HCT116 (cell line): ENCODE measurements at regions not wholly inside any gene's neighbourhood (a gene's known extent, or its start where the extent isn't known, plus 50 kb on each side); places are given as distances from the start of the nearest gene placed in this dataset.

Experiments used
- ATAC-seq: fragments of 200-7000 bp; cut with Tn5 transposase; 2 replicates; pipeline ENCODE4 v1.9.1; 2020; ENCODE audit warnings: mild to moderate bottlenecking, moderate library complexity
- BruUV-seq: library from RNA; stranded (reverse); fragments of 400-500 nt; replicated peaks from 2 replicates; lab custom pipeline; 2021; lab: Mats Ljungman, UMichigan
- CTCF ChIA-PET: fragments of 300-600 bp; sonication (Branson Sonifier 250); formaldehyde crosslinking; loops from one replicate; lab custom pipeline; 2021; ENCODE audit warnings: antibody characterized with exemption; lab: Charles Lee
- POLR2A ChIA-PET: fragments of 300-600, 350-600 bp; sonication (Branson Sonifier 250); formaldehyde crosslinking; loops from one replicate; lab custom pipeline; 2021; ENCODE audit warnings: antibody characterized with exemption; lab: Charles Lee
- RAD21 ChIA-PET, 2 experiments: fragments of 300-600 bp; sonication (Branson Sonifier 250); formaldehyde crosslinking; loops; one replicate each; lab custom pipeline; 2023; ENCODE audit warnings: low total read pairs in 2 of 2; ENCODE audit not compliant: uncharacterized antibody in 2 of 2, unreplicated experiment in 2 of 2, low non-redundant PET in 1 of 2; lab: Charles Lee
- DNase-seq: peaks from one replicate; pipeline ENCODE4 v3.0.0-alpha.2; 2010; ENCODE audit warnings: low read depth, low spot score
- H2AFZ ChIP-seq: fragments of 200-600 bp; shearing (Covaris generic), sonication (generic); 2 replicates; pipeline ENCODE4 v1.6.1; 2017; ENCODE audit warnings: low read depth, mixed run types, mixed read lengths, antibody characterized with exemption, low read length; ENCODE audit not compliant: poor library complexity, severe bottlenecking
- H3K27ac ChIP-seq: 2 replicates; pipeline ENCODE4 v1.5.1; 2012; ENCODE audit warnings: low read depth, low read length
- H3K27me3 ChIP-seq: fragments of 200-600 bp; sonication (generic); 2 replicates; pipeline ENCODE4 v1.6.1; 2016; ENCODE audit warnings: mixed run types, low read length, mixed read lengths; ENCODE audit not compliant: insufficient read depth
- H3K36me3 ChIP-seq, 2 experiments: fragments of 200-500 bp in 1 of 2; fragments of 200-600 bp in 1 of 2; sonication (Bioruptor generic) in 1 of 2; sonication (generic) in 1 of 2; 2 replicates each; pipeline versions ENCODE4 v1.5.1 to v1.6.1; 2014 to 2016; ENCODE audit warnings: low read length in 2 of 2, inconsistent platforms in 1 of 2, mixed read lengths in 1 of 2, mixed run types in 1 of 2; ENCODE audit not compliant: insufficient read depth in 2 of 2, control insufficient read depth in 1 of 2
- H3K4me1 ChIP-seq, 2 experiments: fragments of 200-600 bp in 1 of 2; sonication (generic) in 1 of 2; 2 replicates each; pipeline versions ENCODE4 v1.5.1 to v1.6.1; 2012 to 2017; ENCODE audit warnings: low read length in 2 of 2, inconsistent platforms in 1 of 2, mild to moderate bottlenecking in 1 of 2, mixed read lengths in 1 of 2, mixed run types in 1 of 2, moderate library complexity in 1 of 2; ENCODE audit not compliant: insufficient read depth in 2 of 2, control insufficient read depth in 1 of 2
- H3K4me2 ChIP-seq: fragments of 200-600 bp; sonication (generic); 2 replicates; pipeline ENCODE4 v1.6.1; 2017; ENCODE audit warnings: mixed run types, low read length, mixed read lengths
- H3K4me3 ChIP-seq, 2 experiments: fragments of 200-600 bp in 1 of 2; sonication (generic) in 1 of 2; replicated peaks in 1 of 2; 2 replicates each; pipeline ENCODE4 v1.5.1; 2011 to 2016; ENCODE audit warnings: low read length in 2 of 2, control low read depth in 1 of 2, low read depth in 1 of 2, mild to moderate bottlenecking in 1 of 2, mixed read lengths in 1 of 2, mixed run types in 1 of 2
- H3K79me2 ChIP-seq: fragments of 200-600 bp; sonication (generic); 2 replicates; pipeline ENCODE4 v1.6.1; 2017; ENCODE audit warnings: mild to moderate bottlenecking, mixed run types, low read length, moderate library complexity, mixed read lengths; ENCODE audit not compliant: insufficient read depth
- H3K9ac ChIP-seq: fragments of 200-600 bp; sonication (generic); 2 replicates; pipeline ENCODE4 v1.6.1; 2016; ENCODE audit warnings: low read length, mixed read lengths
- H3K9me2 ChIP-seq: fragments of 200-600 bp; sonication (generic), shearing (Covaris generic); 2 replicates; pipeline ENCODE4 v1.6.1; 2017; ENCODE audit warnings: mixed run types, mild to moderate bottlenecking, moderate library complexity; ENCODE audit not compliant: insufficient read depth
- H3K9me3 ChIP-seq, 2 experiments: fragments of 200-500 bp in 1 of 2; fragments of 200-600 bp in 1 of 2; sonication (Bioruptor generic) in 1 of 2; sonication (generic) in 1 of 2; 2 replicates each; pipeline ENCODE4 v1.6.1; 2014 to 2017; ENCODE audit warnings: low read length in 2 of 2, mixed read lengths in 2 of 2, inconsistent platforms in 1 of 2, low read depth in 1 of 2, mild to moderate bottlenecking in 1 of 2, mixed run types in 1 of 2, moderate library complexity in 1 of 2; ENCODE audit not compliant: control insufficient read depth in 1 of 2, insufficient read depth in 1 of 2
- H4K20me1 ChIP-seq: fragments of 200-600 bp; sonication (generic), shearing (Covaris generic); 2 replicates; pipeline ENCODE4 v1.6.1; 2017; ENCODE audit warnings: mixed run types, mild to moderate bottlenecking, moderate library complexity; ENCODE audit not compliant: insufficient read depth
- CBX3 ChIP-seq: IDR thresholded peaks from 2 replicates; pipeline ENCODE4 v1.6.1; 2012; ENCODE audit warnings: low read depth
- ELF1 ChIP-seq: IDR thresholded peaks from 2 replicates; pipeline ENCODE4 v1.6.1; 2012; ENCODE audit warnings: low read depth, borderline replicate concordance
- EZH2phosphoT487 ChIP-seq: fragments of 200-600 bp; IDR thresholded peaks from 2 replicates; pipeline ENCODE4 v1.6.1; 2018; ENCODE audit warnings: antibody characterized with exemption, borderline replicate concordance
- FOSL1 ChIP-seq: IDR thresholded peaks from 2 replicates; pipeline ENCODE4 v1.6.1; 2012; ENCODE audit warnings: low read depth
- JUND ChIP-seq: IDR thresholded peaks from 2 replicates; pipeline ENCODE4 v1.6.1; 2012
- MAX ChIP-seq: IDR thresholded peaks from 2 replicates; pipeline ENCODE4 v1.6.1; 2012
- POLR2A ChIP-seq: IDR thresholded peaks from 2 replicates; pipeline ENCODE4 v1.7.0; 2011; ENCODE audit warnings: borderline replicate concordance; ENCODE audit not compliant: insufficient read depth, insufficient read length; ENCODE audit errors: extremely low read depth
- POLR2AphosphoS5 ChIP-seq: IDR thresholded peaks from 2 replicates; pipeline ENCODE4 v1.6.1; 2011; ENCODE audit warnings: mild to moderate bottlenecking, low read depth, low read length, moderate library complexity
- RAD21 ChIP-seq: IDR thresholded peaks from 2 replicates; pipeline ENCODE4 v1.6.1; 2012; ENCODE audit warnings: low read depth, mild to moderate bottlenecking
- SIN3A ChIP-seq: IDR thresholded peaks from 2 replicates; pipeline ENCODE4 v1.6.1; 2012; ENCODE audit warnings: low read depth
- SP1 ChIP-seq: IDR thresholded peaks from 2 replicates; pipeline ENCODE4 v1.6.1; 2012; ENCODE audit warnings: low read depth
- SRF ChIP-seq: IDR thresholded peaks from 2 replicates; pipeline ENCODE4 v1.6.1; 2012; ENCODE audit warnings: low read depth
- TCF7L2 ChIP-seq: IDR thresholded peaks from 2 replicates; pipeline ENCODE4 v1.7.0; 2011; ENCODE audit warnings: borderline replicate concordance, inconsistent platforms; ENCODE audit not compliant: insufficient read depth, insufficient read length; ENCODE audit errors: extremely low read depth
- YY1 ChIP-seq: IDR thresholded peaks from 2 replicates; pipeline ENCODE4 v1.6.1; 2011; ENCODE audit warnings: low read length, low read depth, moderate library complexity, mild to moderate bottlenecking; ENCODE audit not compliant: insufficient replicate concordance; ENCODE audit errors: extremely low read depth
- ZNF274 ChIP-seq: fragments of 200-500 bp; sonication (Bioruptor generic); IDR thresholded peaks from 2 replicates; pipeline ENCODE4 v1.6.1; 2014; ENCODE audit warnings: mild to moderate bottlenecking, low read depth, low read length, inconsistent platforms
- intact Hi-C: fragments of 100-400 bp; cut with micrococcal nuclease; formaldehyde crosslinking; loops from 2 replicates; pipeline ENCODE4 v1.10.0; 2022
- TF ChIP-seq, protein P1 (sequence below): IDR thresholded peaks from 2 replicates; pipeline ENCODE4 v1.6.1; 2012
- TF ChIP-seq, protein P2 (sequence below): IDR thresholded peaks from 2 replicates; pipeline ENCODE4 v1.6.1; 2011; ENCODE audit warnings: mild to moderate bottlenecking, low read length, moderate library complexity; ENCODE audit not compliant: insufficient replicate concordance; ENCODE audit errors: extremely low read depth

DNA sequence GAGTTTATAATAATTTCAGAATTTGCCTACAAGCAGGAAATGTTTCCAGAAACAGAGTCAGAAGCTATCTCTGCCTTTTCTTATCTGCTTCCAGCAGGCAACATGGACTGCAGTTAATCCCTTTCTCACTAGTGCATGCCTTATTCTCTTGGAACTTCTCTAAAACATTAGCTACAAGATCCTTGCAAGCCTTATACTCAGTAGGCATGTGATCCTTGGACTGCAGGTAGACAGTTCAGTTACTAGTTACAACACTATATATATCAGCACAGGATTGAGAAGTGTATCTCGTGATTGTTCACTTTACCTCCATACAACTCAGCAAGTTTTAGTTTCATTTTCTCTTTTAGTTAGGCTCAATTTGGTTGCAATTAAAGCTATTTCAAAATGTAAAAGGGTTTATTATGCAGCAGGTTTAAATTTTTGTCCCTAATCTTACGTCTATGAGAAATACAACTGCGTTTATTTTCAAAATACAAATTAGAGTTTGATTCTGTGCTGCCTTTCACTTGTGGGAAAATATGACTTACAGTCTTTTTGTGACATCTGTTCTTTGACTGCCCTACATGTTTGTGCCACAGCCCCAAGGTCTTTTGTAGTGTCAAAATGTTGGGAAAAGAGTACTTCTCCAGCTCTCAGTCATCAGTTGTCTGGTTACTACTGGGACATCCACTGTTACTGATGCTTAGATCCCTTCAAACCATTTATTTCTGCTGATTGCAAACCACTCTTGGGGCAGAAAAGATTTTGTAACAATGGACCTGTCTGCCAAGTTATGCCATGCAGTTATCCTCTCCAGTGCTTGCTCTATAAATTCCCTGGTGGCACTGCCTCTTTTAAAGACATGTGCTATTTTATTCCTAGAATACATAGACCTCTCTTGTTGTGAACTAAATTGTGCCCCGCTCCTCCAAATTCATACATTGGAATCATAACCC lies 709.0 kb upstream of the FOXG1 start:
- Histone ChIP-seq H3K4me3 (no peak overlapping the region), H3K4me2 (no peak overlapping the region), H3K9me3 (peaks cover 8 to 28% of the 10 kb centered on the region in 2 experiments; a peak in 3 of 4 replicates), H4K20me1 (no peaks in the 10 kb centered on the region), H3K9ac (no peak overlapping the region), H3K79me2 (no peaks in the 10 kb centered on the region), H3K36me3 (no peaks in the 10 kb centered on the region), H2AFZ (no peak overlapping the region), H3K27me3 (no peaks in the 10 kb centered on the region), H3K4me1 (no peaks in the 10 kb centered on the region), H3K27ac (no peak overlapping the region), H3K9me2 (no peaks in the 10 kb centered on the region)
- ATAC-seq = no peak
- intact Hi-C loops = no loop called here
- no peak for DNase-seq
- BruUV-seq = no TSS peak
- ChIA-PET RAD21 (no interaction called here), CTCF (no interaction called here), POLR2A (no interaction called here)
- TF ChIP-seq ELF1 (no peak), EZH2phosphoT487 (no peak), POLR2A (no peak), SRF (no peak), JUND (no peak)

GRCh38 chr14:28059254-28059653 lies 707.3 kb upstream of the FOXG1 start:
- no peak for DNase-seq
- no peaks in the 10 kb centered on the region for H3K79me2 ChIP-seq
- H3K27ac ChIP-seq = no peak overlapping the region
- H3K36me3 ChIP-seq = no peaks in the 10 kb centered on the region
- H3K4me3 ChIP-seq = no peak overlapping the region
- no peak overlapping the region for H3K4me2 ChIP-seq
- intact Hi-C loops = no loop called here
- no peak overlapping the region for H3K9ac ChIP-seq
- no peaks in the 10 kb centered on the region for H3K9me2 ChIP-seq
- ChIA-PET POLR2A (no interaction called here), CTCF (no interaction called here), RAD21 (no interaction called here)
- no peaks in the 10 kb centered on the region for H4K20me1 ChIP-seq
- no peak overlapping the region for H2AFZ ChIP-seq
- no peaks in the 10 kb centered on the region for H3K4me1 ChIP-seq
- H3K27me3 ChIP-seq = no peaks in the 10 kb centered on the region
- peaks cover 8 to 20% of the 10 kb centered on the region in 2 experiments; a peak in 3 of 4 replicates for H3K9me3 ChIP-seq
- BruUV-seq = no TSS peak
- no peak for ATAC-seq
- no peak for TF ChIP-seq POLR2A
- TF ChIP-seq TCF7L2 = no peak
- TF ChIP-seq, protein P1, sequence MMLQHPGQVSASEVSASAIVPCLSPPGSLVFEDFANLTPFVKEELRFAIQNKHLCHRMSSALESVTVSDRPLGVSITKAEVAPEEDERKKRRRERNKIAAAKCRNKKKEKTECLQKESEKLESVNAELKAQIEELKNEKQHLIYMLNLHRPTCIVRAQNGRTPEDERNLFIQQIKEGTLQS = no peak
- no peak for TF ChIP-seq MAX
- TF ChIP-seq FOSL1 = no peak
- TF ChIP-seq POLR2AphosphoS5 = no peak
- no peak for TF ChIP-seq SP1
- no peak for TF ChIP-seq YY1
- TF ChIP-seq, protein P2, sequence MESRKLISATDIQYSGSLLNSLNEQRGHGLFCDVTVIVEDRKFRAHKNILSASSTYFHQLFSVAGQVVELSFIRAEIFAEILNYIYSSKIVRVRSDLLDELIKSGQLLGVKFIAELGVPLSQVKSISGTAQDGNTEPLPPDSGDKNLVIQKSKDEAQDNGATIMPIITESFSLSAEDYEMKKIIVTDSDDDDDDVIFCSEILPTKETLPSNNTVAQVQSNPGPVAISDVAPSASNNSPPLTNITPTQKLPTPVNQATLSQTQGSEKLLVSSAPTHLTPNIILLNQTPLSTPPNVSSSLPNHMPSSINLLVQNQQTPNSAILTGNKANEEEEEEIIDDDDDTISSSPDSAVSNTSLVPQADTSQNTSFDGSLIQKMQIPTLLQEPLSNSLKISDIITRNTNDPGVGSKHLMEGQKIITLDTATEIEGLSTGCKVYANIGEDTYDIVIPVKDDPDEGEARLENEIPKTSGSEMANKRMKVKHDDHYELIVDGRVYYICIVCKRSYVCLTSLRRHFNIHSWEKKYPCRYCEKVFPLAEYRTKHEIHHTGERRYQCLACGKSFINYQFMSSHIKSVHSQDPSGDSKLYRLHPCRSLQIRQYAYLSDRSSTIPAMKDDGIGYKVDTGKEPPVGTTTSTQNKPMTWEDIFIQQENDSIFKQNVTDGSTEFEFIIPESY = no peak
- TF ChIP-seq ZNF274 = no peak
- no peak for TF ChIP-seq JUND
- no peak for TF ChIP-seq CBX3
- no peak for TF ChIP-seq ELF1
- TF ChIP-seq RAD21 = no peak
- TF ChIP-seq SIN3A = no peak
